HG02759 (cell line): ENCODE measurements at regions not wholly inside any gene's neighbourhood (a gene's known extent, or its start where the extent isn't known, plus 50 kb on each side); places are given as distances from the start of the nearest gene placed in this dataset.
"Not testable (repeated sequence)": the region's sequence is repeated elsewhere in the genome, so short reads cannot be mapped to it uniquely, and the experiment has no call there.

ENCODE experiments used
- ATAC-seq: cut with Tn5 transposase; IDR thresholded peaks from one replicate; pipeline ENCODE4 v1.9.1; 2021; ENCODE audit warnings: mild to moderate bottlenecking, moderate library complexity; ENCODE audit not compliant: unreplicated experiment

GRCh38 chr1:229139331-229140118, 131.4 kb upstream of the RAB4A start:
- ATAC-seq = no peak

GRCh38 chr1:229140119-229140396, 130.9 kb upstream of the RAB4A start:
- ATAC-seq = no peak

- no peak for ATAC-seq
These were observed 129.6 kb upstream of the RAB4A start for GRCh38 chr1:229141271-229141670.

- no peak for ATAC-seq
These were observed 129.1 kb upstream of the RAB4A start for GRCh38 chr1:229141689-229142377.

- no peak for ATAC-seq
These were observed 128.4 kb upstream of the RAB4A start for GRCh38 chr1:229142471-229142870.

GRCh38 chr1:229146647-229147046, 124.3 kb upstream of the RAB4A start:
- ATAC-seq = no peak

- ATAC-seq = no peak
These were observed 123.8 kb upstream of the RAB4A start for GRCh38 chr1:229147072-229147471.

GRCh38 chr1:229148041-229148671, 122.8 kb upstream of the RAB4A start:
- no peak for ATAC-seq

- ATAC-seq = no peak
These were observed 122.2 kb upstream of the RAB4A start for GRCh38 chr1:229148743-229149142.

GRCh38 chr1:229149435-229149834, 121.5 kb upstream of the RAB4A start:
- ATAC-seq = no peak

GRCh38 chr1:229150518-229150917, 120.4 kb upstream of the RAB4A start:
- ATAC-seq = no peak

GRCh38 chr1:229151412-229151811, 119.5 kb upstream of the RAB4A start:
- not testable (repeated sequence) for ATAC-seq

GRCh38 chr1:229152311-229152710, 118.6 kb upstream of the RAB4A start:
- ATAC-seq = no peak

GRCh38 chr1:229153955-229154548, 116.9 kb upstream of the RAB4A start:
- no peak for ATAC-seq

GRCh38 chr1:229154811-229155210, 116.1 kb upstream of the RAB4A start:
- ATAC-seq = no peak

- ATAC-seq = no peak
These were observed 115.4 kb upstream of the RAB4A start for GRCh38 chr1:229155472-229155871.

GRCh38 chr1:229156872-229157271, 114.0 kb upstream of the RAB4A start:
- ATAC-seq = no peak

- no peak for ATAC-seq
These were observed 113.4 kb upstream of the RAB4A start for GRCh38 chr1:229157480-229157879.

- no peak for ATAC-seq
These were observed 112.5 kb upstream of the RAB4A start for GRCh38 chr1:229158341-229158921.

GRCh38 chr1:229158927-229159326, 112.0 kb upstream of the RAB4A start:
- no peak for ATAC-seq
